Liver (tissue), 8 donors: ENCODE measurements at regions not wholly inside any gene's neighbourhood (a gene's known extent, or its start where the extent isn't known, plus 50 kb on each side); places are given as distances from the start of the nearest gene placed in this dataset.

Experiments
- DNase-seq: peaks from one replicate; pipeline ENCODE4 v3.0.0-alpha.2; 2017; ENCODE audit warnings: low spot score
- H3K27ac ChIP-seq, 2 donors: one replicate each; pipeline ENCODE4 v1.7.0; 2013; ENCODE audit warnings: inconsistent platforms in 2 of 2, low read length in 2 of 2, control low read depth in 1 of 2, low read depth in 1 of 2, mild to moderate bottlenecking in 1 of 2
- H3K27me3 ChIP-seq, 4 donors: one replicate each; pipeline versions ENCODE4 v1.6.1 to v1.7.0; 2013; ENCODE audit warnings: low read length in 3 of 4, inconsistent platforms in 1 of 4, mild to moderate bottlenecking in 1 of 4, moderate library complexity in 1 of 4; ENCODE audit not compliant: control insufficient read depth in 4 of 4, insufficient read depth in 4 of 4
- H3K36me3 ChIP-seq, 4 donors: one replicate each; pipeline versions ENCODE4 v1.6.1 to v1.7.0; 2013; ENCODE audit warnings: low read length in 3 of 4, mild to moderate bottlenecking in 3 of 4, low read depth in 1 of 4, moderate library complexity in 1 of 4; ENCODE audit not compliant: control insufficient read depth in 4 of 4, insufficient read depth in 3 of 4
- H3K4me1 ChIP-seq, 4 donors: one replicate each; pipeline versions ENCODE4 v1.6.1 to v1.7.0; 2013; ENCODE audit warnings: low read length in 3 of 4, mild to moderate bottlenecking in 3 of 4, moderate library complexity in 1 of 4; ENCODE audit not compliant: control insufficient read depth in 4 of 4, insufficient read depth in 4 of 4
- H3K4me3 ChIP-seq, 3 donors: one replicate each; pipeline versions ENCODE4 v1.6.1 to v1.7.0; 2013; ENCODE audit warnings: low read length in 3 of 3, control low read depth in 1 of 3, low read depth in 1 of 3, mild to moderate bottlenecking in 1 of 3
- H3K9ac ChIP-seq, 2 donors: one replicate each; pipeline ENCODE4 v1.7.0; 2013; ENCODE audit warnings: low read length in 2 of 2, mild to moderate bottlenecking in 2 of 2, moderate library complexity in 2 of 2, control low read depth in 1 of 2, low read depth in 1 of 2
- H3K9me3 ChIP-seq, 4 donors: one replicate each; pipeline versions ENCODE4 v1.6.1 to v1.7.0; 2013; ENCODE audit warnings: low read length in 3 of 4; ENCODE audit not compliant: control insufficient read depth in 4 of 4
- ATF3 ChIP-seq: IDR thresholded peaks from 2 replicates; pipeline ENCODE4 v1.6.1; 2016; ENCODE audit warnings: antibody characterized with exemption
- CTCF ChIP-seq: fragments of 150-350 bp; IDR thresholded peaks from 2 replicates; pipeline ENCODE4 v1.5.1; 2017; ENCODE audit warnings: improper control_type of control experiment, low read depth, low read length; ENCODE audit not compliant: missing input control
- EGR1 ChIP-seq, 2 donors: IDR thresholded peaks; 2 replicates each; pipeline ENCODE4 v1.6.1; 2016 to 2018; ENCODE audit warnings: antibody characterized with exemption in 2 of 2, low read depth in 2 of 2
- FOXA1 ChIP-seq: IDR thresholded peaks from 2 replicates; pipeline ENCODE4 v1.6.1; 2016; ENCODE audit warnings: antibody characterized with exemption
- FOXA2 ChIP-seq: IDR thresholded peaks from 2 replicates; pipeline ENCODE4 v1.6.1; 2016; ENCODE audit warnings: antibody characterized with exemption
- GABPA ChIP-seq, 2 donors: IDR thresholded peaks in 1 of 2; conservative IDR thresholded peaks in 1 of 2; 2 replicates each; pipeline ENCODE4 v1.6.1; 2016; ENCODE audit warnings: antibody characterized with exemption in 2 of 2, mild to moderate bottlenecking in 1 of 2, moderate library complexity in 1 of 2
- HNF4A ChIP-seq, 2 donors: conservative IDR thresholded peaks; 2 replicates each; pipeline ENCODE4 v1.6.1; 2016; ENCODE audit warnings: antibody characterized with exemption in 2 of 2, mild to moderate bottlenecking in 2 of 2
- HNF4G ChIP-seq: IDR thresholded peaks from 2 replicates; pipeline ENCODE4 v1.6.1; 2016; ENCODE audit warnings: antibody characterized with exemption
- JUND ChIP-seq, 2 donors: IDR thresholded peaks; 2 replicates each; pipeline ENCODE4 v1.6.1; 2016; ENCODE audit warnings: antibody characterized with exemption in 2 of 2
- MAX ChIP-seq: IDR thresholded peaks from 2 replicates; pipeline ENCODE4 v1.6.1; 2016; ENCODE audit warnings: antibody characterized with exemption
- NR2F2 ChIP-seq: IDR thresholded peaks from 2 replicates; pipeline ENCODE4 v1.6.1; 2016; ENCODE audit warnings: antibody characterized with exemption
- RAD21 ChIP-seq, 2 donors: IDR thresholded peaks; 2 replicates each; pipeline ENCODE4 v1.6.1; 2016; ENCODE audit warnings: antibody characterized with exemption in 2 of 2, mild to moderate bottlenecking in 2 of 2
- REST ChIP-seq: IDR thresholded peaks from 2 replicates; pipeline ENCODE4 v1.6.1; 2016; ENCODE audit warnings: antibody characterized with exemption, mild to moderate bottlenecking
- RXRA ChIP-seq, 2 donors: IDR thresholded peaks; 2 replicates each; pipeline ENCODE4 v1.6.1; 2017 to 2018; ENCODE audit warnings: antibody characterized with exemption in 2 of 2, mild to moderate bottlenecking in 1 of 2
- SP1 ChIP-seq: IDR thresholded peaks from 2 replicates; pipeline ENCODE4 v1.6.1; 2018; ENCODE audit warnings: antibody characterized with exemption, mild to moderate bottlenecking
- TAF1 ChIP-seq: conservative IDR thresholded peaks from 2 replicates; pipeline ENCODE4 v1.6.1; 2016; ENCODE audit warnings: antibody characterized with exemption, mild to moderate bottlenecking
- YY1 ChIP-seq: IDR thresholded peaks from 2 replicates; pipeline ENCODE4 v1.6.1; 2016; ENCODE audit warnings: antibody characterized with exemption, mild to moderate bottlenecking
- ZBTB33 ChIP-seq: IDR thresholded peaks from 2 replicates; pipeline ENCODE4 v1.6.1; 2016; ENCODE audit warnings: antibody characterized with exemption
- WGBS: extraction: QIAGEN DNeasy Blood & Tissue Kit; methylation state at CpG from one replicate; pipeline ENCODE4 v1.1.7; 2013; 5-methylcytosine and 5-hydroxymethylcytosine counted together
- donor health status: healthy.
- donor health status: healthy.
- donor health status: healthy.
- donor health status: healthy.
- donor health status: healthy.

- Histone ChIP-seq H3K4me3 (no peak overlapping the region), H3K36me3 (no peaks in the 10 kb centered on the region), H3K27ac (no peak overlapping the region), H3K9ac (no peak overlapping the region), H3K4me1 (no peaks in the 10 kb centered on the region), H3K9me3 (no peaks in the 10 kb centered on the region), H3K27me3 (no peaks in the 10 kb centered on the region)
- TF ChIP-seq HNF4A (conservative IDR thresholded peaks at IDR 0.05) (no peak), RAD21 (IDR thresholded peaks at IDR 0.05) (no peak), JUND (IDR thresholded peaks at IDR 0.05) (no peak), ZBTB33 (no peak), TAF1 (no peak), YY1 (no peak)
- DNase-seq: no peak
These were observed 70.1 kb downstream of the SPANXN4 start for GRCh38 chrX:143095816-143096215.

- H3K9me3 ChIP-seq: no peaks in the 10 kb centered on the region
- H3K4me3 ChIP-seq: no peak overlapping the region
- no peak overlapping the region for H3K9ac ChIP-seq
- H3K36me3 ChIP-seq: no peaks in the 10 kb centered on the region
- no peaks in the 10 kb centered on the region for H3K4me1 ChIP-seq
- H3K27me3 ChIP-seq: no peaks in the 10 kb centered on the region
- WGBS: 71% methylated on average over 5 of the region's 5 CpGs
- no peak for DNase-seq
- TF ChIP-seq FOXA2: no peak
- TF ChIP-seq ZBTB33: no peak
- no peak for TF ChIP-seq TAF1
- no peak for TF ChIP-seq MAX
- no peak for TF ChIP-seq HNF4A (conservative IDR thresholded peaks at IDR 0.05)
- TF ChIP-seq FOXA1: no peak
- TF ChIP-seq GABPA (IDR thresholded peaks at IDR 0.05 in 1 of 2, conservative IDR thresholded peaks at IDR 0.05 in 1 of 2): no peak
- no peak for TF ChIP-seq NR2F2
- no peak for TF ChIP-seq EGR1 (IDR thresholded peaks at IDR 0.05; ENCODE audit: low read depth in 2 of 2)
- no peak for TF ChIP-seq RAD21 (IDR thresholded peaks at IDR 0.05)
- TF ChIP-seq RXRA (IDR thresholded peaks at IDR 0.05): no peak
- TF ChIP-seq ATF3: no peak
- no peak for TF ChIP-seq REST
- no peak for TF ChIP-seq SP1
- no peak for TF ChIP-seq JUND (IDR thresholded peaks at IDR 0.05)
- no peak for TF ChIP-seq HNF4G
- TF ChIP-seq CTCF: no peak
- no peak for TF ChIP-seq YY1
- no peak overlapping the region for H3K27ac ChIP-seq
These were observed 69.6 kb downstream of the SPANXN4 start for GRCh38 chrX:143095321-143095720.
